CD4-positive, alpha-beta T cell treated with Interleukin-2 at 100 ng/mL for 4 hours (primary cell): ENCODE measurements at regions not wholly inside any gene's neighbourhood (a gene's known extent, or its start where the extent isn't known, plus 50 kb on each side); places are given as distances from the start of the nearest gene placed in this dataset.

Source experiments
- DNase-seq: peaks from one replicate; pipeline ENCODE4 v3.0.0-alpha.2; 2020; ENCODE audit warnings: low spot score

DNA sequence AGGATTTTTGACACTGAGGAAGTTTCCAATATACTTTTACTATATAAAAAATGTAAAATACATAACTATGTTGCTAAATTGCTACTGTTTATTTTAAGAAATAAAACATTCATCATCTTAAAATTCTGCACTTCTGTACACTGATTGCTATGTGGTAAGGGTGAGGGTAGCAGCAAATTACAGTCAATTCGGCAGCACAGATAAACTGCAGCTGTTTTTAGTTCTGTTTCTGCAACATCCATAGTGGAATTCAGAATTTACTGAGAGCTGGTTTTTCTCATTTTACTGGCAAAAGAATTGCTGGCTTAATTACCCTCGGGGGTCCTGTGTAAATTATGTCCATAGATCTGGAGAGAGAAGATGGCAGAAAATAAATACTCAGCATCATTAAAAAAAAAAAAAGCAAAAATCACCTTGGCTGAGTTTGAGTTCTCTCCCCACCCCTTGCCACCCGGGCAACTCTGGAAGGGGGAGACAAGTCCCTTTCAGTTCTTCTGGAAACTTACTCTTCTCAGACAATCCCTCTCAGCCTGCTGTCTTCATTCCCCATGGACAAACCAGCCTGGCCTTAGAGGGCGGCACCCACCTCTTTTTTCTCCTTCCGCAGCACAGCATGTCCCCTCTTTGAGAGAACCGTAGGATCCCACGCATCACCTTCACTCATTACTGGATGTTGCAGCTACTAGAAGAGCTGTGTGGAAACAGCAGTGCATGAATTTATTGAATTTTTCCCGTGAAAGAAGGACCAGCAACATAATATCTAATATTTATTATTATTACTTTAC is 501.1 kb upstream of the CELF2 start:
- no peak for DNase-seq

DNA sequence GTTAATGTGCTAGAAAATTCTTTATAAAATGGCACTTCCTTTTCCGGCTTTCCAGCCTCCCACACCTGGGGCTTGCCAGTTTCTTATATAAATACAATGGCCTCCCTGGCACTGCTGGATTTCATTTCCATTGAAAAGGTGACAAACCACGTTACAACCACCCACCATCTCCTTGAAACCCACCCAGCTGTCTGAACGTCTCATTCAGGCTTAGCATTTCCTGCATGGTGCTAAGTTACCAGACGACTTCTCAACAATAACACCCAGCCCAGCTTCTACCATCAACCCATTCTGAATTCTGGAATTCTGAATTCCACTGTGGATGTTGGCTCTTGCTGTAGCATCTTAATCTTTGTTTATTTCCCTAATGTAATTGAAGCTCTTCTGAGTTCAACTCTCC is 499.8 kb upstream of the CELF2 start:
- DNase-seq, result no peak

DNA sequence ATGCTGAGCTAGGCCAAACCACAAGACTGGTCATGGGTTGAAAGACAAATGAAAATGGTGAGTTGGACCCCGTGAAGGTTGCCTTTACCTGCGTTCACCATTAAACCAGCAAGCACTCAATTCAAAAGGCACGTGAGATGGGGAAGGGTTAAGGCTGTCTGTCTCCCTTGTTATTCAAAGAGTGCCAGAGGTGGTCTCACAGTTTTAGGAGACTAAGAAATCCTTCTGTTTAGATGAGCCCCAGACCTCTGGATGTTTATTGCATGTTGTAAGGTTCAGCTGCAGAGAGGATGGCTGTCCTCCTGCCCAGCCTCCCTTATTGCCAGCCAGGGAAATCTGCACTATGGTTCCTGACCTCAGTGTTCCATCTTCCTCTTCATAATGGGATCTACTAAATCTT is 498.0 kb upstream of the CELF2 start:
- DNase-seq, result no peak

DNA sequence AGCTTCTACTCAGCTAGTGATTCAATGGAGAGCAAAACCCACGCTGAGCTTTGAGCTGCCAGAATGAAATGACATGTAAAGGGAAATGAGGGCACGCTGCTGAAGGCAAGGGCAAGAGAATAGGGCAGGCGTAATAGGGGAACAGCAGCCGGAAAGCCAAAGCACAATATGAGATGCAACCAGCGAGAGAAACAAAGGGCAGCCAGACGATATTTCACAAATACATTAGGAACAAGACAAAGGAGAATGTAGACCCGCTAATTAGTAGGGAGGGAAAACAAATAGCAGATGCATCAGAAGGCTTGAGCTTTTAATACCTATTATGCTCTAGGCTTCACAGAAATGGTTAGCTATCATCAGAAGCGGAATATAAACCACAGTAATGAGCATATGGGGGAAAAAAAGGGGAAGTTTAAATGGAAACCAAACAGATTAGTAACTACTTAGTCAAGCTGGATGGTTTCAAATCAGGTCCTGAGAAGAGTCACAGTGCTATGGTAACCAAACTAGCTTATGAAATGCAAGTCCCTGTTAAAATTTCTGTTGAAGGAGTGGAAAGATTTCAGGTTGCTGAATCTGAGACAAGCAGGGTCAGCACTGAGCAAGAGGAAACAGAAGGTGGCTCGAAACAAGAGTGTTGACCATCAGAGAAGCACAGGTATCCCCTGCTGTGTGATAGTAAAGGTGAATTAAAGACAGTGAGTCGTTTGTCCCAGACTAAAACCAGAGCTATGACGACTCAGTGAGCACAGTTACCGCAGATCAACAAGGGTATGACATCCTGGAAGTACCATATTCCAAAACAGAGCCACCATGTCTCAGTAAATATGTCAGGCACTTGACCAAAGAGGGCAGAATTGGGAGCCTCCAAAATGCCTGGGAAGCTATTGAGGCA is 496.9 kb upstream of the CELF2 start:
- DNase-seq, result no peak

DNA sequence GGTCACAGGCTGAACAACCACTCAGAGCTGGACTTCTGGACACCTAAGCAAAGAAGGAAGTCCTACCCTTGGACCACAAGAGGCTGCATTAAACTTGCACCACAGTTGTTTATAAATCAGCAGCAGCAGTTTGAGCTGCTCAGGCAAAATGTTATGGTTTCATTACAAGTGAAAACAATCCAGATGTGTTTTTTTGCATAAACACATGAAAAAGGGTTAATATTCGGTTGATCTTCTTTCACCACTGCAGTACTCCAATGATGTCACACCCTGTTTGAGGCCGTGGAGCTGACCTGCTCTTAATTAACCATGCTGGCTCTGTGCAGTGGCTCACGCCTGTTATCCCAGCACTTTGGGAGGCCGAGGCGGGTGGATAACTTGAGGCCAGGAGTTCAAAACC is 490.8 kb upstream of the CELF2 start:
- no peak for DNase-seq

DNA sequence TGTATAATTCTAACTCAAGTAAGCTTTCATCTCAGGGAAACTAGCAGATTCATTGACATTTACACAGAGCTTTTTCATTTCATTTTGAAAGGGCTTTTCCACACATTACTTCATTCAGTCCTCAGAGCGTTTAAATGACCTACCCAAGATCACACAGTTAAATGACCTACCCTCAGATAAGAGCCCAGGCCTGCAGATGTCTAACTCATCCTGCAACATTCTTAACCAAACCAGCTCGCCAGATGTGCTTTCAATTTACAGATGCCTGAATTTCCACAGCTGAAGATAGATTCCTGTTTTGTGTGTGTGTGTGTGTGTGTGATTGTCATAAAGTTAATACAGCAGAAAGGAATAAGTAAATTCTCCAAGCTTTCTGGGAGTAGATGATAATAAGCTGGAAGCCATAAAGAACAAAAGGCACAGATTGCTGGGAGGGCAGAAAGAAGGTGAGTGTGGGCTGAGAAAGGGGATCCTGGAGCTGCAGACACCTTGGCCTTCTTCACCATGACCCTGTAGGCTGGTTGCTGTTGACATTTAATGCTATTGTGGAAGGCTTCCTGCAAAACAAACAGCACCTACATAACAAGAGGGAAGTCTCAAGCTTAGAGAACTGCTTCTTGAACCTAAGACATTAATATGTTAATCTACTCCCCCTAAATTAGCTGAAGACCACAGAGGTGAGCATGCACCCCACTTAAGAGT is 489.7 kb upstream of the CELF2 start:
- no peak for DNase-seq

DNA sequence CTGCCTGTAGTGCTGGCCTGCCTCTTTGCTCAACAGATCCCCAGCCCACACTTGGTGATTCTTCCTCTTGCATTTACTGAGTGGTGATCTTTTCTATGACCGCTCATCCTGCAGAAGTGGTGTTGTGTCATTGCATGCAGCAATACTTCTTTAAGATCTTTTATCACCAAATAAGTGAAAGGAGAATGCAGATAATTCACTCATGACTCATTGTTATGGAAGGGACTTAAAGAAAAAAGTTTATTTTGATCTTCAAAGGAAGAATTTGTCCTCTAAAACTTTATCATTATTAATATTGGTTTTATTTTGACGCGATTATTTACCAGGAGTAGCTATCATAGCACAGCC is 489.1 kb upstream of the CELF2 start:
- DNase-seq, result no peak

DNA sequence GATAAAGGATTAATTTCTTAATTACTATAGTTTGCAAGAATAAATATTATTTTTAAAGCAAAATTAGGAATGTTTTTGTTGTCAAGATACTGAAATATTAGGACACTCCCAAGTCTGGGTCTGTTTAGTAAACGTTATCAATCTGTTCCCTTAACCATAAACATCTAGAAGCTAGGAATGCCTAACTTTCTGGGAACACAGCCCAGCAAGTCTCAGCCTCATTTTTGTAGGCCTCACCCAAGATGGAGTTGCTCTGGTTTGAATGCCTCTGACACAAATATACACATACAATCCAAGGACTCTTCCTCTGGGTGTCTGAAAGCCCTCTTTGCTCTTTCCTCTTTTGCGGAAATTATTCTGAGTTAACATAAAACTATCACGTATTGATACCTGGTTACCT is 487.4 kb upstream of the CELF2 start:
- DNase-seq, result no peak

DNA sequence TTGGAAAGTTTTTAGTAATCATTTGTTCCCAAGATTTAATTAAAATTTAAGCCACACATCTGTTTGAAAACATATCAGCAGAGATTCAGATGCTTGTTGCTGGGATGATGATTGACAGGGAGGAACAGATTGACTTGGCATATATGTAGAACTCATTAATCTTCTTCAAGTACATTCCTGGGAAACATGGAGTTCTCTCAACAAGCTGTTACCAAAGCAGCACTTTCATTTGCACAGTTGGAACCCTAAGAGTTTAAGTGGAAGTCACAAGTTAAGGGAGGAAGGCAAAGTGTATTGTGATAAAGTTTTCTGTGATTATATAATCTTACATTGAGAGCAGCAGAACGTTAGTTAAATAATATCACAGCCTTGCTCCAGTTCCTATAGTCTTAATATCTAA is 485.4 kb upstream of the CELF2 start:
- DNase-seq, result no peak

DNA sequence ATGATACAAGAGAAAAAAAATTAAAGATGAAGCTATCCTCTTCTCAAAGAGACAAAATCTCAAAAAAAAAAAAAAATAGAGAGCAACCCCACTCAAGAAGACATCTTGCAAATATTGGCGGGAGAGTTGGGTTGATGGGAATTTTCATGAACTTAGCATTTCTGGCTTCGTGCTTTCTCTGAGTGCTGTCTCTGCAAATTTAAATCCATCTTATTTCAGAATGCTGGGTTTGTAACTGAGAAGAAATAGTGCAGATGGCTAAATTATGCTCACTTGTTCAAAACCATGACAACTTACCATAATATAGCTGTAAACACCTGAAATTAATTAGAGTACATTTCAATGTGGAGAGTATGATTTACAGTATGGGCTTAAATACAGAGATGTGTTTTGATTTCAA is 484.8 kb upstream of the CELF2 start:
- no peak for DNase-seq

DNA sequence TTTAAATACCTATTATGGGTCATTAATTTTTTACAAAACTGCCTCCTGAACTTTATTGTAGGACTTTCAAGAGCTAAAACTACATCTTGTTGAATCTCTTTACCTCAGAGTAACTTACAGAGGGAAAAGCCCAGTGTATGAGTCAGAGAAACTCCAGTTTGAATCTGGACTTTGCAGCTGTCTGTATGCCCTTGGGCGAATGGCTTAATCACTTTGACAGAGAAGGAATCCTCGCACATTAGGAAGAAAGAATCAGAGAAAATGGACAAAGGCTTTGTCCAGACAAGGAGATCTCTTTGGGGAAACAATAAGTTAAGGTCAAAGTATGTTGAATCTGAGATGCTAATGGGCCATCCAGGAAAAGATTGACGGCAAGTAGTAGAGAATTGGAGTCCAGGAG is 484.2 kb upstream of the CELF2 start:
- no peak for DNase-seq

DNA sequence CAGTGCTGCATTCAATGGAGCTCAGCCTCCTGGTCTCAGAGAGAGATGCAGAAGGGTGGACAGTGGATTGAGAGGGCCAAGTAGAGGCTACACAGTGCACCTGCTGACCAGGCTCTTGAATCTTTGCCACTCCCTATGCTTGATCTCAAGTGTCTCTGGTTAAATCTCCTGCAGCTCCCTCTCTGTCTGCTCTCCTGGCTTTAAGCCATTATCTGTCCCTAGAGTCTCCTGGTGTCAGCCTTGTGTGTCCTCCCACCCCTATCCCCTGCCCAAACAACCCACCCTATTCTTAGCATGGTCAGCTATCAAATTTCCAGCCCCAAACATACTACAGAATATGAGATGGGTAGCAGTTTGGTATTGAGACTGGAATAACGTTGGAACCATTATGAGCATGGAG is 479.3 kb upstream of the CELF2 start:
- DNase-seq, result no peak

DNA sequence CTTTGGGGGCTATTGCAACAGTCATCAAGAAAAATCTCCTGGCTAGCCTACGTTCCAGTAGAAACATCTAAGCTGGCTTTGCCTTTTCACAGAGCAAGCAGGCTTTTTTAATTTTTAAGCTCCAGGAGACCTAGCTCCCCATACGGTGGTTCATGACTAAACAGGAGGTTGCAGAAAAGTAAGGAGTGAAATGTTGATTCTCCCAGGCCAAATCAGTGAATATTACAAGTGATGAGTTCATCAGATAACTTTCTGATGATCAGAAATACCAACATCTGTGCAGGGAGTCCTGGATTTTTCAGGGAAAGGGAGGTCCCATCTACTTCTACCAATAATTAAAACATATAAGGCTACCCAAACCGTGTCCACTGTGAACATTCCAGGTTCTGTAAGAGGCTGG is 477.3 kb upstream of the CELF2 start:
- no peak for DNase-seq

DNA sequence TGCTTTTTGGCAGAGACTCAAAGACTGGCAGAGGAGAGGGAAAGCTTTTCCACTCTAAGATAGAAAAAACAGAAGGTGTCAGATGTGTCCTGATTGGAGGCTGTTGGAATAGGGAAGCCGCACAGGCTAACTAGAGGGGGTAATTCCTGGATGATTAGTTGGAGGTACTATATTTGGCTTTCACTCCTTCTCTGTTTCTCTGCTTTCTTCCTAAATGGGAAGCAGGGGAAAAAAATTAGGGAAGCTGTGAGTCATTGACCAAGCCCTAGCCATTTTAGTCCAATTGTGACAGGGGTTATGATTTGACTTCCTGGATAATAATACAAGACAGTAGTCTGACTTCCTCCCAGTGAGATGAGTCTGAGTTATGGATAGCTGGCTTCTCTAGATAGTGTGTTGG is 475.2 kb upstream of the CELF2 start:
- DNase-seq, result no peak

DNA sequence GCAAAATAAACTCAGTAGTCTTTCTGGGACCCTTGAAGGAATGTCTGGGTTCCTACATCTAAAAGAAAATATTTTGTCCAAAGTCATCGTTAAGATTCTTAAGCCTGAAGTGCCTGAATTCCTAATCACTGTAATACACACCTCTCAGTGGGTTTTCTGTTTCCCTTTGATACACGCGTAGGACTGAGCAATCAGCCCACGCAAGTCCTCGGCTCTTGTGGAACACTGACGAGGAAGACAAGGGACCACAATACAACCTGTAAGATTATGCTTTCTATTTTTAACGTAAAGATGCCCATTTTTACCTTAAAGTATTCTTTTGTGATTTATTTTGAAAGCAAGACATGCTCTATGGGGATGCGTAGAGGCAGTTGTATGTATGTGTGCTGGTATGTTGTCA is 472.8 kb upstream of the CELF2 start:
- DNase-seq, result no peak

DNA sequence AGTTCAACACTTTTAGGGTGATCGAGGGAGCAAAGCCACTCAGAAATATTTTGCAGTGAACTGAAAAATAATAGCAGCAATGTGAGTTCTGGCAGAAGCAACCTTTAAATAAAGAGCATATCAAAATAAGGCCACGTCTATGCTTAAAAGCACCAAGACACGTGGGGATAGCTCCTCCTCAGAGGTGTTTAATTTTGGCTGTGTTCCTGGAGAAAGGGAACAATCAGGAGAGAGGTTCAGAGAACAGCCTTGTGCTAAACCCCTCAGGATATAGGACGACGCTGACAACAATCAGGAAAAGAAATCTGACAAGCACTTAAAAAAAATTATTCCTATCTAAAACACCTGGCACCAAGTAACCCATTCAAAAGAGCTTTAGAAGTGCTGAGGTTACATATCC is 471.9 kb upstream of the CELF2 start:
- no peak for DNase-seq

DNA sequence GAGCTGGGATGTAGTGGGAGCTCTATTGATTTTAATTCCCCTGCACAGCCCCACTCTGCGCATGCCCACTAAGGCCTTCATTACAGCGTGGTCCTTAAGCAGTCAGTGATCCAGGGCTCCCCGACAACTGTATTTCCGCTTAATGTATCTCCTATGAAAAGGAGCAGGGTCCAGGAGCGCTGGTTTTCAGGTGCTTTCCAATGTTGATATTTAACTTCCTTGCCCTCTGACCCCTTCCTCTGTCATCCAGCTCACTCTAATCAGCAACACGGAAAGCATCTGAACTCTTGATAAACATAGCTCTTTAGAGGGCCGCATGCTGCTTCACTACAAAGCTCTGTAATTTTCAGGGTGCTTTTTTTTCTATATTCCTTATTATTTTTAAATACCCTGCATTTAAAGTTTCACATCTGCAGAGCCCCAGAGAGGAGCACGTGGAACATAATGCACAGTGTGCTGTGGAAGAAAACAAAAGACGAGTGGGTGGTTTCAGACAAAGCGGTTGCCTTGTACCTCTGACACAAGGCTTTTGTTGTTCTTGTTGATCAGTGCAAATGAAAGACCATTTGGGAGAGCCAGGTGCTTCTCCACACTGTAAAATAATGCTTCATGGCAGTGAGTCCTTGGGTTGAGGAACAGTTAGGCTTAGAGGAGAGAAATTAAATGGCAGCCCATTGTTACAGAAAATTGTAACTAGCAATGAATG is 465.9 kb upstream of the CELF2 start:
- no peak for DNase-seq

DNA sequence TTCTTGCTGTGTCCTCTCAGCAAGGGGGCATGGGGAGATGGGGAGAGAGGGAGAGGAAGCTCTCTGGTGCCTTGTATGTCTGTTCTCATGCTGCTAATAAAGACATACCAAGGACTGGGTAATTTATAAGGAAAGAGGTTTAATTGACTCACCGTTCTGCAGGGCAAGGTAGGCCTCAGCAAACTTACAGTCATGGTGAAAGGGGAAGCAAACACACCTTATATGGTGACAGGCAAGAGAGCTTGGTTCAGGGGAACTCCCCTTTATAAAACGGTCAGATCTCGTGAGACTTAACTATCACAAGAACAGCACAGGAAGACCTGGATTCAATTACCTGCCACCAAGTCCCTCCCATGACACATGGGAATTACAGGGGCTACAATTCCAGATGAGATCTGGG is 464.7 kb upstream of the CELF2 start:
- DNase-seq, result no peak

DNA sequence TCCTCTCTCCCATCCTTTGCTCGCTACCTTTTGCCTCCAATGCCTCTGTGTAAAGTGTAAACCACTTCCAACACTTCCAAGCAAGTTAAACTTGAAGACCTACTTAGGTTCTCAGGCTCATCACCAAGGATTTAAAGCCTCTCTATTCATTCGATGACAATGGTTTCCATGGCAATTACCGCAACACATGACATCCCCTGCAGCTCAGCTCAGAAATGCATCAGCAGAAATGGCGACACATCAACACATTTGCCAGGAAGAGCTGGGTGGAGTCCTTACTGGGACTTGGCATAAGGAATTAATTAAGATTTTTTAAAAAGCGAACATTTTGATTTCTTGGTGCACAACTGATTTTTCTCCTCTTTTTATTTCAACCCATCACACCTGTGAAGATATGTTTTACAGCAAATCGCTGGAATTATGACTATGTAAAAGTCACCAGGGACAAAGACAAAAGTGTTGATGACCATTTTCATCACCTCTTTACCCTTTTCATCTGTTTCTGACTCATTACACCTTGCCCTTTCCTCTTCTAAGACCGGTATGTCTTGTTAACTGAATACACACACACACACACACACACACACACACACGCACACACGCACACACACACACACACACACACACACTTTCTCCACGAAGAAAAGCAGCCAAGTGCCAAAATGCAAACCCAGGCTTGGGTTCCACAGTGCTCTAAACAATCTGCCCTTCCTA is 453.4 kb upstream of the CELF2 start:
- DNase-seq, result no peak

DNA sequence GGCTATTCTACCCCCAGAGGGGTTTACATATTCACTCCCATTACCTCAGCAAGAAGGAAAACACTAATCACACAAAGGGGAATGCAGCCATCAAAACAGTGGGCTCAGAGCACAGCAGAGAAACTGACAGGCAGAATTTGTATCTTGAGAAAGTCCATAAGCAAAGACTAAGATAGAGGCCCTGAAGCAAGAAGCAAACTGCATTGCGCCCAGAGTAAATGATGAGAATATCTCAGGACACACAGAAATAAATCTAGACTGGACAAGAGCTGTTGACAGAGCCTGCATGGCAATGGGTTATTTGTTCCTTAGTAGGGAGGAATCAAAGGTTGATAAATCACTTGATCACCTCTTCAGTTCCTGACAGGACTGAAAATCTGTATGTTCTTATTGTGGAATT is 440.7 kb upstream of the CELF2 start:
- DNase-seq, result no peak

DNA sequence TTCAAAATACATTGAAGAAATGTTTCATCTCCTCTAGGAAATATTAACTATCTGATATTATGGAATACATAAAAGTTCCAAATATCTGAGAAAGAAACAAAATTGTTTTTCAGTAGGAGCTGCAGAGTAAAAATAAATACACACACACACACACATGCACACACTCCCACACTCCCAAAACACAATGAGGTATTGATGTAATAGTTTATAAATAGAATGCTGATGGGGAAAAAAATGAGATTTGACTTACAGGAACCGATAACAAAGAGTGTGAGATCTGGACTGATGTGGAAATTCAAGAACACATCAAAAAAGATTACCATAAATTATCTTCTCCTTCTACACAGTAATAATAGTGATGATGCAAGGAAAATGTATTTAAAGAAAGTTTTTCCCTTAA is 438.0 kb upstream of the CELF2 start:
- DNase-seq, result no peak

DNA sequence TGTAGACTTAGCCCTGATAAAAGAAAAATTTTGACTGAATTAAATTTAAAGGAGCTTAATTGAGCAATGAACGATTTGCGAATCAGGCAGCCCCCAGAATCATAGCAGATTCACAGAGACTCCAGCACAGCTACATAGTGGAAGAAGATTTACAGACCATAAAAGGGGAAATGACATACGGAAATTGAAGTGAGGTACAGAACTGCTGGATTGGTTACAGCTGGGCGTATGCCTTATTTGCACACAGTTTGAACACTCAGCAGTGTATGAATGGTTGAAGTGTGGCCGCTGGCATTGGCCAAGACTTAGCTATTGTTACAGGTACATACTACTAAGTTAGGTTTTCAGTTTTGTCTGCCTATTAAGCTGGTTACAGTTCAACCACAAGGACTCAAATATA is 433.5 kb upstream of the CELF2 start:
- DNase-seq, result no peak
